ENCODE measurements at regions not wholly inside any gene's neighbourhood (a gene's known extent, or its start where the extent isn't known, plus 50 kb on each side); places are given as distances from the start of the nearest gene placed in this dataset.
"Not testable (repeated sequence)": the region's sequence is repeated elsewhere in the genome, so short reads cannot be mapped to it uniquely, and the experiment has no call there.

DNA sequence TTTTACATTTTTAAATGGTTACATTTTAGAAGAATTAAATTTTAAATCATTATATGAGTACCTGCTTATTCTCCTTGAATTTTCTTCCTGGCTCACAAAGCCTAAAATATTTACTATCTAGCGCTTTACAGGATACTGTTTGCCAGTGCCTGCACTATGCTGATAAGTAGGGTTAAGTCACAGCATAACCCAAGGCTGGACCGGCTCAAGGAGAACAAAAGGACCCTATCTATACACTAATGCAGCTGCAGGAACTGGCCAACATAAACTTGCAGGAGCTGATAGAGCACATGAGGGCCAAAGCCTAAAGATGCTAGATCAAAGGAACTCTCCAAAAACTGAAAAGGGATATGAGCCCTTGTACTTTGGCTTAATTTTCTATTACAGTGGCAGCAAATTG is 1086.9 kb upstream of the TMPRSS15 start:
- Histone ChIP-seq H3K27ac (no peak overlapping the region), H3K9me3 (peaks cover 0 to 7% (median 0%) of the 10 kb centered on the region in 12 donors), H3K36me3 (no peaks in the 10 kb centered on the region), H3K27me3 (no peaks in the 10 kb centered on the region), H3K4me3 (no peak overlapping the region), H3K4me1 (no peaks in the 10 kb centered on the region)
- no peak for ATAC-seq
- intact Hi-C loops (cut with DNase I): no loop called here
- no peak for DNase-seq
- no peak for TF ChIP-seq POLR2A (IDR thresholded peaks at IDR 0.05)
- no peak for TF ChIP-seq CTCF (IDR thresholded peaks at IDR 0.05)
- WGBS, 4 donors: 9 to 42% (median 15%) methylated on average over 2 of the region's 2 CpGs

GRCh38 chr21:19493437-19494241 is 1090.1 kb upstream of the TMPRSS15 start:
- H3K36me3 ChIP-seq; H3K27ac ChIP-seq; H3K27me3 ChIP-seq; intact Hi-C loops (cut with DNase I); ATAC-seq; H3K4me3 ChIP-seq; H3K9me3 ChIP-seq; DNase-seq; H3K4me1 ChIP-seq: not testable (repeated sequence)
- 91 to 96% (median 93%) methylated on average over 26 to 52 of the region's 52 CpGs for WGBS, 4 donors

DNA sequence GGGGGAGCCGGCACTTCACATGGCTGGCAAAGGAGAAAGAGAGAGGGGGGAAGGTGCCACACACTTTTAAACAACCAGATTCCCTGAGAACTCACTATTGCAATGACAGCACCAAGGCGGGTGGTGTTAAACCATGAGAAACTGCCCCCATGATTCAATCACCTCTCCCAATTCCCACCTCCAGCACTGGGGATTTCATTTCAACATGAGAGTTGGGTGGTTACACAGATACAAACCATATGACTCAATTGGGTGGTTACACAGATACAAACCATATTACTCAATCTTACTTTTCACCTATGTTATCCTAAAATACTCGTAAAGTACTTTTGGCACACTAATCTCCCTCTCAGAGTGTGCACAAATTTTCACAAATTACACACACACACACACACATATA is 1097.5 kb upstream of the TMPRSS15 start:
- intact Hi-C loops (cut with DNase I): no loop called here
- no peak for ATAC-seq
- peaks cover 0 to 26% (median 0%) of the 10 kb centered on the region in 12 donors for H3K9me3 ChIP-seq
- no peaks in the 10 kb centered on the region for H3K4me1 ChIP-seq
- no peak overlapping the region for H3K4me3 ChIP-seq
- 82 to 88% (median 84%) methylated on average over 3 of the region's 3 CpGs for WGBS, 4 donors
- no peaks in the 10 kb centered on the region for H3K36me3 ChIP-seq
- no peak for DNase-seq
- TF ChIP-seq POLR2A (IDR thresholded peaks at IDR 0.05) (no peak), CTCF (IDR thresholded peaks at IDR 0.05) (no peak)
- H3K27ac ChIP-seq: no peak overlapping the region
- H3K27me3 ChIP-seq: no peaks in the 10 kb centered on the region

DNA sequence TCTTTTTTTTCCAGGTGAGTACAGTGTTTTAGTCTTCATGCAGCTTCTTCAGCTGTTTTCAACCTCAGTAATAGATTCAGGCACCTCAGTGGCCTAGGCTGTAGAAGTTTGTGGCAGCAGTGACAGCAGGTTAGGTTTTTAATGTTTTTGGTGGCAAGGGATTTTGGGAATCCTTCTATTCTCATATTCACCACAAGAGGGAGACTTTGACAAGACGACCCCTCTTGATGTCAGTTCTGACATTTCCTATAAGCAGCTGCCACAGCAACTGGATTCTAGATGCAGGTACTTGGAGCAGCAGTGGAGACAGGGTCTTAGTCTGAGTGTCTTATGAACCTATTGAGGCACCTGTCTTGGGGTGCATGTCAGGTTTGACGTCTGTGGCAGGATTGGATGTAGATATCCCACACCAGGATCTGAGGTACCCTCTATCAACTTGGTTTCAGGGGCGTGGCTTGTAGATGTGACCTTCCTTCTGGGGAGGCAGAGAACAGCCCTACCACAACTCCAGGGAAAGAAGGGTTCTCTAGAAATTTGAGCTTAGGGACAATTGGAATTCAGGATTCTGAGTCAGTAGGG is 1104.2 kb upstream of the TMPRSS15 start:
- 60 to 70% (median 65%) methylated on average over 3 of the region's 3 CpGs for WGBS, 4 donors
- H3K27ac ChIP-seq: no peak overlapping the region
- no peaks in the 10 kb centered on the region for H3K36me3 ChIP-seq

More for the DNA sequence above, 1104.2 kb upstream of the TMPRSS15 start:
- no peak for TF ChIP-seq CTCF (IDR thresholded peaks at IDR 0.05)
- TF ChIP-seq POLR2A (IDR thresholded peaks at IDR 0.05): no peak
- intact Hi-C loops (cut with DNase I): no loop called here
- ATAC-seq (no peak), DNase-seq (no peak)
- Histone ChIP-seq H3K4me1 (no peaks in the 10 kb centered on the region), H3K9me3 (peaks cover 0 to 29% (median 0%) of the 10 kb centered on the region in 12 donors), H3K4me3 (no peak overlapping the region), H3K27me3 (no peaks in the 10 kb centered on the region)

Data from heart left ventricle (tissue), 16 donors.